HL-60 (cell line): ENCODE measurements at regions not wholly inside any gene's neighbourhood (a gene's known extent, or its start where the extent isn't known, plus 50 kb on each side); places are given as distances from the start of the nearest gene placed in this dataset.

Experiments
- CTCF ChIP-seq: IDR thresholded peaks from one replicate; pipeline ENCODE4 v1.5.1; 2011; ENCODE audit warnings: low read length, control low read depth, inconsistent platforms; ENCODE audit not compliant: insufficient read depth
- REST ChIP-seq: IDR thresholded peaks from 2 replicates; pipeline ENCODE4 v1.6.1; 2012; ENCODE audit warnings: low read depth; ENCODE audit not compliant: insufficient replicate concordance

DNA sequence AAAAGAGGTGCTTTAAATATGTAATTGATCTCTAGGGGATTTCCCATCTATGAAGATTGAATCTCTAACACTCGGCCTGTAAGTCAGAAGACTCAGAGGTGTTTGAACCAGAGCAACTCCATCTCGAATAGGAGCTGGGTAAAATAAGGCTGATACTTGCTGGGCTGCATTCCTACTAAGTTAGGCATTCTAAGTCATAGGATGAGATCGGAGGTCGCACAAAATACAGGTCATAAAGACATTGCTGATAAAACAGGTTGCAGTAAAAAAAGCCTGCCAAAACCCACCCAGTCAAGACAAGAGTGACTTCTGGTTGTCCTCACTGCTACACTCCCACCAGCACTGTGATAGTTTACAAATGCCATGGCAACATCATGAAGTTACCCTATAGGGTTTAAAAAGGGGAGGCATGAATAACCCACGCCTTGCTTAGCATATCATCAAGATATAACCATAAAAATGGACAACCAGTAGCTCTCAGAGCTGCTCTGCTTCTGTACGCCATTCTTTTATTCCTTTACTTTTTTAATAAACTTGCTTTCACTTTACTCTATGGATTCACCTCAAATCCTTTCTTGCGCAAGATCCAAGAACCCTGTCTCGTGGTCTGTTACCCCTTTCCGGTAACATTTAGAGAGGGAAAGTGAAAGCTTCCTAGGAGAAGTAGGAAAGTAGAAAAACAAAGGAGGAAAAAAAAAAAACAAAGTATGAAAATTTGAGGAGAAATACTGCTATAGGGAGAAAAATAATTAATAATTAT, 129.7 kb upstream of the PHACTR1 start:
- TF ChIP-seq CTCF (no peak), REST (no peak)
